ENCODE measurements at regions not wholly inside any gene's neighbourhood (a gene's known extent, or its start where the extent isn't known, plus 50 kb on each side); places are given as distances from the start of the nearest gene placed in this dataset.

- DNase-seq (ENCODE audit: extremely low spot score in 2 of 2): peak in 1 of 2 donors; percentile 22
- Histone ChIP-seq H3K4me1 (peaks cover 12% of the 10 kb centered on the region), H3K36me3 (no peaks in the 10 kb centered on the region), H3K9me3 (no peaks in the 10 kb centered on the region), H3K4me3 (no peak overlapping the region), H3K27me3 (no peaks in the 10 kb centered on the region), H3K27ac (no peak overlapping the region)
- intact Hi-C loops (cut with DNase I): no loop called here
- TF ChIP-seq POLR2AphosphoS5 (IDR thresholded peaks at IDR 0.05; ENCODE audit: insufficient read depth in 1 of 2, low read depth in 1 of 2) (no peak), POLR2A (IDR thresholded peaks at IDR 0.05) (no peak), CTCF (IDR thresholded peaks at IDR 0.05) (no peak)
These were observed 59.4 kb upstream of the SYT13 start for GRCh38 chr11:45345491-45345890.

DNA sequence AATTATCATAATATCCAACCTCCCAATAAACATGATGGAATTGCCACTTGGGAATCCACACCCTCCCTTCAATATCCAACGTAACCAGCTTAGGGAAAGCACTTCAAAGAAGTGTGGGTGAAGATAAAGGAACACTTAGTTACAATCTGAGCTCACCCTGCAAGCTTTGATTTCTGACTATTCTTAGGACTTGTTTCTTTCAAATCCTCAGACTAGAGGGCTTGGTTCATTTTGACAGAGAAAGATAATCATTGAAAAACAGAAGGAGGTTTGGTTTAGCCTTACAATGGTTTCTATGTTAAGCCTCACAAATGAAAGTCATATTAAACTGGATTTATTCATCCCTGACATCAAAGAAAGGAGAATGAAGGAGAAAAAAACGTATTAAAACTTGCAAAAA lies 57.9 kb upstream of the SYT13 start:
- TF ChIP-seq CTCF (IDR thresholded peaks at IDR 0.05): no peak
- TF ChIP-seq POLR2A (IDR thresholded peaks at IDR 0.05): no peak
- TF ChIP-seq POLR2AphosphoS5 (IDR thresholded peaks at IDR 0.05; ENCODE audit: insufficient read depth in 1 of 2, low read depth in 1 of 2): no peak
- DNase-seq (ENCODE audit: extremely low spot score in 2 of 2): no peak
- intact Hi-C loops (cut with DNase I): no loop called here
- Histone ChIP-seq H3K36me3 (no peaks in the 10 kb centered on the region), H3K4me3 (no peak overlapping the region), H3K9me3 (no peaks in the 10 kb centered on the region), H3K4me1 (peaks cover 22% of the 10 kb centered on the region), H3K27ac (no peak overlapping the region), H3K27me3 (no peaks in the 10 kb centered on the region)

DNA sequence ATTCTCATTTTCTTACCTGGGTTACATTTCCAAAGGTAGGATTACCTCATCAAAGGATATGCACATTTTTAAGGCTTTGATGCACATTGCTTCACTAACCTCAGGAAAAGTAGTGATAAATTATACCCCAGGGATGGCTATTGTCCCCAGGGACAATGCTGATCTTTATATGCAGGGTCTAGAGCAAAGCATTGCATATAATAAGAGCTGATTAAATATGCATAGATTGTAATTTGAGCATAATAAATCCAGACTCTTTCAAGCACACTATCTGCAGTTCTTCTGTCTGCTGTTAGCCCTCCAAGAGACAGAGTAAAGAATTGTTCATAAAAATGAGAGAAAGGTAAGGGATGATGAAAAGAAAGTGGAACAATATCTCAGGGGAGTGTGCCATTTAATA lies 57.3 kb upstream of the SYT13 start:
- H3K36me3 ChIP-seq: no peaks in the 10 kb centered on the region
- no peak for DNase-seq (ENCODE audit: extremely low spot score in 2 of 2)
- H3K27me3 ChIP-seq: no peaks in the 10 kb centered on the region
- TF ChIP-seq POLR2AphosphoS5 (IDR thresholded peaks at IDR 0.05; ENCODE audit: insufficient read depth in 1 of 2, low read depth in 1 of 2): no peak
- no peak for TF ChIP-seq CTCF (IDR thresholded peaks at IDR 0.05)
- TF ChIP-seq POLR2A (IDR thresholded peaks at IDR 0.05): no peak
- H3K27ac ChIP-seq: no peak overlapping the region
- peaks cover 22% of the 10 kb centered on the region for H3K4me1 ChIP-seq
- H3K9me3 ChIP-seq: no peaks in the 10 kb centered on the region
- intact Hi-C loops (cut with DNase I): no loop called here
- no peak overlapping the region for H3K4me3 ChIP-seq

- intact Hi-C loops (cut with DNase I): no loop called here
- TF ChIP-seq POLR2AphosphoS5 (IDR thresholded peaks at IDR 0.05; ENCODE audit: insufficient read depth in 1 of 2, low read depth in 1 of 2) (no peak), POLR2A (IDR thresholded peaks at IDR 0.05) (no peak), CTCF (IDR thresholded peaks at IDR 0.05) (no peak)
- no peaks in the 10 kb centered on the region for H3K9me3 ChIP-seq
- H3K27ac ChIP-seq: no peak overlapping the region
- H3K27me3 ChIP-seq: no peaks in the 10 kb centered on the region
- no peaks in the 10 kb centered on the region for H3K36me3 ChIP-seq
- peaks cover 22% of the 10 kb centered on the region for H3K4me1 ChIP-seq
- peak; percentile 5 to 40 for DNase-seq (ENCODE audit: extremely low spot score in 2 of 2)
- H3K4me3 ChIP-seq: no peak overlapping the region
These were observed 55.2 kb upstream of the SYT13 start for GRCh38 chr11:45341372-45341771.

DNA sequence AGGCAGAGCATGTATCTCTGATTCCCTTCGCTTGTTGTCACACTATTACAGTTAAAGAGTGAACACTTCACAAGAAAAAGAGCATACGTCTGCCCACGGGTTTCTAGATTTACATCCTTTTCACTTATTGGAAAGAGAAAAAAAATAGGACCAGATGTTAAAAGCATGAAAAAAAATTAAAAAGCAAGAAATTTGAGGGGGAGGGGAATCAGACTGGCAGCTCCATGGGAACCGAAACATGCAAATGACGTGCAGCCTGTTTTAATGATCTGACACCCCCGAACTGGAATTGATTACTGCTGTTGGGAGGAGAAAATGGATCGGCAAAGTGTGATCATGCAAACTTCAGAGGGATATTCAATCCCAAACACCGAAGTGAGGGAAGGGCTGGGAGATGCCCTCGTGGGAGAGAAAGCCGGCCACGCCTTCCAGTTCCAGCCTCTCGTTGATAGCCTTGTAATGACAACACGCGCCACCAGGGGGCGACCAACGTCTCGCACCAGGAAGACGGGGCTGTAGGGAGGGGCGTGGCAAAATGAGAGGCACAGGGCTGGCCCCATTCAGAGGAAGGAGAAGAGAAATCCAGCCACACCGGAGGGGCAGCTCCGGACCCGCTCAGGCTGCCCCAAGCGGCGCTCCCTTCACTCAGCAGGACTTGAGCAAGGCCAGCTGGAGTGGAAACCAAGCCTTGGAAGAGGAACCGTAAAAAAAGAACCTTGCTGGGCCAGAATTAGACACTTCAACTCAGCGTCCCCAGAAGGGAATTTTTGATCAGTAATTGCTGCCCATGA lies 53.8 kb upstream of the SYT13 start:
- DNase-seq (ENCODE audit: extremely low spot score in 2 of 2): peak; percentile 92 to 96
- H3K27me3 ChIP-seq: no peaks in the 10 kb centered on the region
- H3K27ac ChIP-seq: peak overlapping the region; percentile 40
- H3K4me1 ChIP-seq: peaks cover 22% of the 10 kb centered on the region
- TF ChIP-seq POLR2A (IDR thresholded peaks at IDR 0.05) (no peak), CTCF (IDR thresholded peaks at IDR 0.05) (peak; percentile 89 to 90 (median 89)), POLR2AphosphoS5 (IDR thresholded peaks at IDR 0.05; ENCODE audit: insufficient read depth in 1 of 2, low read depth in 1 of 2) (peak; percentile 36 to 65)
- peak overlapping the region; percentile 21 to 30 for H3K4me3 ChIP-seq
- no peaks in the 10 kb centered on the region for H3K36me3 ChIP-seq
- H3K9me3 ChIP-seq: no peaks in the 10 kb centered on the region
- intact Hi-C loops (cut with DNase I): loop anchor here (10.0 kb wide), 1 partner anchor 395 kb away; no protein-coding TSS in a partner anchor

Data from vagina (tissue), 2 donors.